ENCODE measurements at regions not wholly inside any gene's neighbourhood (a gene's known extent, or its start where the extent isn't known, plus 50 kb on each side); places are given as distances from the start of the nearest gene placed in this dataset.
A peak's percentile ranks its signal among the peaks of the same experiment; 100 is the strongest.

DNA sequence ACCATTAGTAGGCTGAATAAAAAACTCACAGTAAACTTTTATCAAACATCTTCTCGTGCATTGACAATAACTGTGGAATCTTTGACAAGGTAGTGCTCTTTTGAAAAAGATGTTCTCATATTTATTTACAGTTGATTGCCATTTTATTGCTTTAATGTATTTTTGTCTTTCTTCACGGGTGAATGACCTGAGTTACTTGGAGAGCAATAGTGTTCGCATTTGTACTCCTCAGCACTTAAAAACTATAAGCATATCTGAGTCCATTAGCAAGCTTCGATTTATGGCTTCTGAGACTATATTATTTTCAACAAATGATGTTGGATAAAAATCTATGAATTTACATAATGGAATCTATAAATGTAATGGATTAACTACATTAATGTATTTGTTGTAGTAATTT lies 1012.3 kb downstream of the CDH9 start:
- no peak for DNase-seq (ENCODE audit: extremely low spot score)
- TF ChIP-seq NFRKB (IDR thresholded peaks at IDR 0.05) (no peak), FOXK2 (IDR thresholded peaks at IDR 0.05) (no peak), TARDBP (IDR thresholded peaks at IDR 0.05) (no peak), FOXA1 (IDR thresholded peaks at IDR 0.05) (no peak), L3MBTL2 (conservative IDR thresholded peaks at IDR 0.05) (no peak), BHLHE40 (IDR thresholded peaks at IDR 0.05; ENCODE audit: borderline replicate concordance) (no peak), SP1 (IDR thresholded peaks at IDR 0.05) (no peak), LEF1 (IDR thresholded peaks at IDR 0.05; ENCODE audit: borderline replicate concordance) (no peak), ZNF384 (IDR thresholded peaks at IDR 0.05) (no peak), FOXM1 (IDR thresholded peaks at IDR 0.05; ENCODE audit: borderline replicate concordance) (no peak), HDGF (IDR thresholded peaks at IDR 0.05; ENCODE audit: borderline replicate concordance) (no peak)
- ChIA-PET POLR2A (no interaction called here), CTCF (no interaction called here)

GRCh38 chr5:26024774-26025173 lies 1013.6 kb downstream of the CDH9 start:
- ChIA-PET CTCF (interaction anchor here (0.6 kb wide), 1 partner anchor 11 kb away, joined by 3 read pairs; no protein-coding TSS in a partner anchor), POLR2A (no interaction called here)
- no peak for DNase-seq (ENCODE audit: extremely low spot score)
- TF ChIP-seq TARDBP (IDR thresholded peaks at IDR 0.05): no peak
- no peak for TF ChIP-seq FOXM1 (IDR thresholded peaks at IDR 0.05; ENCODE audit: borderline replicate concordance)
- TF ChIP-seq L3MBTL2 (conservative IDR thresholded peaks at IDR 0.05): no peak
- no peak for TF ChIP-seq HDGF (IDR thresholded peaks at IDR 0.05; ENCODE audit: borderline replicate concordance)
- no peak for TF ChIP-seq BHLHE40 (IDR thresholded peaks at IDR 0.05; ENCODE audit: borderline replicate concordance)
- no peak for TF ChIP-seq ARNT (IDR thresholded peaks at IDR 0.05)
- TF ChIP-seq LEF1 (IDR thresholded peaks at IDR 0.05; ENCODE audit: borderline replicate concordance): no peak

- DNase-seq (ENCODE audit: extremely low spot score): no peak
- TF ChIP-seq FOXM1 (IDR thresholded peaks at IDR 0.05; ENCODE audit: borderline replicate concordance): no peak
- no peak for TF ChIP-seq LEF1 (IDR thresholded peaks at IDR 0.05; ENCODE audit: borderline replicate concordance)
- no peak for TF ChIP-seq SP1 (IDR thresholded peaks at IDR 0.05)
- no peak for TF ChIP-seq L3MBTL2 (conservative IDR thresholded peaks at IDR 0.05)
- TF ChIP-seq FOXA1 (IDR thresholded peaks at IDR 0.05): no peak
- no peak for TF ChIP-seq ELF4 (IDR thresholded peaks at IDR 0.05)
- TF ChIP-seq, protein P1, sequence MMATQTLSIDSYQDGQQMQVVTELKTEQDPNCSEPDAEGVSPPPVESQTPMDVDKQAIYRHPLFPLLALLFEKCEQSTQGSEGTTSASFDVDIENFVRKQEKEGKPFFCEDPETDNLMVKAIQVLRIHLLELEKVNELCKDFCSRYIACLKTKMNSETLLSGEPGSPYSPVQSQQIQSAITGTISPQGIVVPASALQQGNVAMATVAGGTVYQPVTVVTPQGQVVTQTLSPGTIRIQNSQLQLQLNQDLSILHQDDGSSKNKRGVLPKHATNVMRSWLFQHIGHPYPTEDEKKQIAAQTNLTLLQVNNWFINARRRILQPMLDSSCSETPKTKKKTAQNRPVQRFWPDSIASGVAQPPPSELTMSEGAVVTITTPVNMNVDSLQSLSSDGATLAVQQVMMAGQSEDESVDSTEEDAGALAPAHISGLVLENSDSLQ (IDR thresholded peaks at IDR 0.05): no peak
- POLR2A ChIA-PET: no interaction called here
- CTCF ChIA-PET: no interaction called here
These were observed 1015.0 kb downstream of the CDH9 start for GRCh38 chr5:26023361-26023760.

DNA sequence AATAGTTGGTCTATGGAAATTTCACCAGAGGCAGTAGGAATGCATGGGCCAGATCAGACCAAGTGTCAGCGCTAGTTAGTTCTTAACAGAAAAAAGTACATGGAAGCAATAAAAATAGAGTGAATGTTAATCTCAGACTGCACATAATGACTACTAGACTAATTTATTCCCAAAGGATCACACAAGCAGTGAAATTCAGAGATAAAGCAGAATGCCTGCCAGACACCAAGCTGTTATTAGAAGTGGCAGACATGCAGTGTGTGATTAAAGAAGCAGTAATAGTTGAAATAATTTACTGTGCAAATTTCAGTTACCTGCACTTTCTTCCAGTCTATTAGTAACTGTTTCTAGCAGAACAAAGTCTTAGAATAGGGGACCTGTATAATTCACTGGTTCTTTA lies 1024.2 kb downstream of the CDH9 start:
- ChIA-PET POLR2A (no interaction called here), CTCF (no interaction called here)
- TF ChIP-seq L3MBTL2 (conservative IDR thresholded peaks at IDR 0.05) (no peak), NFRKB (IDR thresholded peaks at IDR 0.05) (no peak), FOXM1 (IDR thresholded peaks at IDR 0.05; ENCODE audit: borderline replicate concordance) (no peak), CTBP1 (IDR thresholded peaks at IDR 0.05; ENCODE audit: borderline replicate concordance) (no peak), ARNT (IDR thresholded peaks at IDR 0.05) (no peak), LEF1 (IDR thresholded peaks at IDR 0.05; ENCODE audit: borderline replicate concordance) (no peak), FOXK2 (IDR thresholded peaks at IDR 0.05) (no peak), SUZ12 (IDR thresholded peaks at IDR 0.05) (no peak), HDGF (IDR thresholded peaks at IDR 0.05; ENCODE audit: borderline replicate concordance) (no peak), TARDBP (IDR thresholded peaks at IDR 0.05) (no peak), FOXA1 (IDR thresholded peaks at IDR 0.05) (no peak), ZNF384 (IDR thresholded peaks at IDR 0.05) (no peak), SP1 (IDR thresholded peaks at IDR 0.05) (no peak), ELF4 (IDR thresholded peaks at IDR 0.05) (no peak), BHLHE40 (IDR thresholded peaks at IDR 0.05; ENCODE audit: borderline replicate concordance) (no peak)
- TF ChIP-seq, protein P1 (IDR thresholded peaks at IDR 0.05): no peak
- DNase-seq (ENCODE audit: extremely low spot score): no peak

DNA sequence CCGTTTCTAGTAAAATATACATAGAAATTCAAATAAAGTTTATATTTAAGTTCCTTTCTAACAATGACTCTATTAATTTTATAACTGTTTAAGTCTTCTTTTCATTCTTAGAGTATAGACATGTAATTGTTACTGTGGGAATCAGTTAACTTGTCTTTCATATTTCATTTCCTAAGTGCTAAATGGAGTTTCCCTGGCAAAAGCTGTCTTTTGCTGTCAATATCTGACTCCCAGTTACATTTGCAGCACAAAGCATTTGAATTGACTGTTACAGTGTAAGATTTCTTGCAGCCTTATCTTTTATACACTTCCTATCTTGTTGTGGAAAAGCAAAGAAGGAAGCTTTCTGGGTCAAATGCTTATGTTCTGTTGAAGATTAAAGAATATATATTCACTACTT lies 1026.3 kb downstream of the CDH9 start:
- TF ChIP-seq TARDBP (IDR thresholded peaks at IDR 0.05) (no peak), L3MBTL2 (conservative IDR thresholded peaks at IDR 0.05) (no peak), FOXA1 (IDR thresholded peaks at IDR 0.05) (no peak), SP1 (IDR thresholded peaks at IDR 0.05) (no peak), ARNT (IDR thresholded peaks at IDR 0.05) (no peak), FOXM1 (IDR thresholded peaks at IDR 0.05; ENCODE audit: borderline replicate concordance) (no peak), NFRKB (IDR thresholded peaks at IDR 0.05) (no peak), LEF1 (IDR thresholded peaks at IDR 0.05; ENCODE audit: borderline replicate concordance) (no peak), ZNF384 (IDR thresholded peaks at IDR 0.05) (no peak), ELF4 (IDR thresholded peaks at IDR 0.05) (no peak), HDGF (IDR thresholded peaks at IDR 0.05; ENCODE audit: borderline replicate concordance) (no peak), CTBP1 (IDR thresholded peaks at IDR 0.05; ENCODE audit: borderline replicate concordance) (no peak), BHLHE40 (IDR thresholded peaks at IDR 0.05; ENCODE audit: borderline replicate concordance) (no peak), SUZ12 (IDR thresholded peaks at IDR 0.05) (no peak), FOXK2 (IDR thresholded peaks at IDR 0.05) (no peak)
- TF ChIP-seq, protein P1 (IDR thresholded peaks at IDR 0.05): no peak
- CTCF ChIA-PET: no interaction called here
- POLR2A ChIA-PET: no interaction called here
- no peak for DNase-seq (ENCODE audit: extremely low spot score)

DNA sequence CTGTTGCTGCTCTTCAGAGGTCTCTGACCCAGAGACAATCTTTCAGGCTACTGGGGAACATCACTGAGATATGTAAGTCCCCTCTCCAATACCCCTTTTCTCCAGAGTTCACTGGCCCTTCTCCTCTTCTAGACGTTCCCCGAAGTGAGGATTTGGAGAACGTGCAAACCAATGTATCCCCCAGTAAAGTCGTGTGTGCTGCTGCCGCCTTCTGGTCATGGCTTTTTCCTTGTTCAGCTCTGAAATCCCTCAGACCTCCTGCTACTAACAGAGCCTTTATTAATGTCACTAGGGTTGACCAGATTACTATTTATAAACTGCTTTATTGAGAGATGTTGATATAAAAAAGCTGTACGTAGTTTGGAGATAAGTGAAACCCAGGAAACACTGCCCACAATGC lies 1028.6 kb downstream of the CDH9 start:
- CTCF ChIA-PET: no interaction called here
- POLR2A ChIA-PET: no interaction called here
- TF ChIP-seq CTBP1 (IDR thresholded peaks at IDR 0.05; ENCODE audit: borderline replicate concordance) (no peak), TARDBP (IDR thresholded peaks at IDR 0.05) (no peak), FOXA1 (IDR thresholded peaks at IDR 0.05) (no peak), SUZ12 (IDR thresholded peaks at IDR 0.05) (no peak), ARNT (IDR thresholded peaks at IDR 0.05) (no peak), NFRKB (IDR thresholded peaks at IDR 0.05) (no peak), BHLHE40 (IDR thresholded peaks at IDR 0.05; ENCODE audit: borderline replicate concordance) (no peak), SP1 (IDR thresholded peaks at IDR 0.05) (no peak), LEF1 (IDR thresholded peaks at IDR 0.05; ENCODE audit: borderline replicate concordance) (no peak), FOXK2 (IDR thresholded peaks at IDR 0.05) (no peak)
- DNase-seq (ENCODE audit: extremely low spot score): peak; percentile 7

All from HEK293T (cell line).